Glutamatergic neuron (in vitro differentiated cells): ENCODE measurements at regions not wholly inside any gene's neighbourhood (a gene's known extent, or its start where the extent isn't known, plus 50 kb on each side); places are given as distances from the start of the nearest gene placed in this dataset.

ENCODE experiments used
- DNase-seq: peaks from one replicate; pipeline ENCODE4 v3.0.0; 2022
- H3K27ac Mint-ChIP-seq: one replicate; pipeline ENCODE4 v1.8.0; 2020; ENCODE audit warnings: mild to moderate bottlenecking, mixed read lengths, inconsistent platforms; ENCODE audit not compliant: unreplicated experiment
- H3K27me3 Mint-ChIP-seq: one replicate; pipeline ENCODE4 v1.8.0; 2020; ENCODE audit warnings: mild to moderate bottlenecking, moderate library complexity, mixed read lengths, inconsistent platforms; ENCODE audit not compliant: unreplicated experiment
- H3K36me3 Mint-ChIP-seq: one replicate; pipeline ENCODE4 v1.8.0; 2020; ENCODE audit warnings: mild to moderate bottlenecking, mixed read lengths, inconsistent platforms; ENCODE audit not compliant: unreplicated experiment
- H3K4me1 Mint-ChIP-seq: one replicate; pipeline ENCODE4 v1.8.0; 2020; ENCODE audit warnings: mild to moderate bottlenecking, low read depth, mixed read lengths, inconsistent platforms; ENCODE audit not compliant: unreplicated experiment
- H3K4me3 Mint-ChIP-seq: one replicate; pipeline ENCODE4 v1.8.0; 2020; ENCODE audit warnings: mild to moderate bottlenecking, mixed read lengths, inconsistent platforms; ENCODE audit not compliant: unreplicated experiment
- H3K9me3 Mint-ChIP-seq: one replicate; pipeline ENCODE4 v1.8.0; 2020; ENCODE audit warnings: mild to moderate bottlenecking, moderate library complexity, mixed read lengths, inconsistent platforms; ENCODE audit not compliant: unreplicated experiment
- TF ChIP-seq, protein P1 (sequence below): fragments of 200-600 bp; sonication (generic); IDR thresholded peaks from one replicate; pipeline ENCODE4 v1.5.0; 2021; ENCODE audit not compliant: partially characterized antibody, unreplicated experiment

DNA sequence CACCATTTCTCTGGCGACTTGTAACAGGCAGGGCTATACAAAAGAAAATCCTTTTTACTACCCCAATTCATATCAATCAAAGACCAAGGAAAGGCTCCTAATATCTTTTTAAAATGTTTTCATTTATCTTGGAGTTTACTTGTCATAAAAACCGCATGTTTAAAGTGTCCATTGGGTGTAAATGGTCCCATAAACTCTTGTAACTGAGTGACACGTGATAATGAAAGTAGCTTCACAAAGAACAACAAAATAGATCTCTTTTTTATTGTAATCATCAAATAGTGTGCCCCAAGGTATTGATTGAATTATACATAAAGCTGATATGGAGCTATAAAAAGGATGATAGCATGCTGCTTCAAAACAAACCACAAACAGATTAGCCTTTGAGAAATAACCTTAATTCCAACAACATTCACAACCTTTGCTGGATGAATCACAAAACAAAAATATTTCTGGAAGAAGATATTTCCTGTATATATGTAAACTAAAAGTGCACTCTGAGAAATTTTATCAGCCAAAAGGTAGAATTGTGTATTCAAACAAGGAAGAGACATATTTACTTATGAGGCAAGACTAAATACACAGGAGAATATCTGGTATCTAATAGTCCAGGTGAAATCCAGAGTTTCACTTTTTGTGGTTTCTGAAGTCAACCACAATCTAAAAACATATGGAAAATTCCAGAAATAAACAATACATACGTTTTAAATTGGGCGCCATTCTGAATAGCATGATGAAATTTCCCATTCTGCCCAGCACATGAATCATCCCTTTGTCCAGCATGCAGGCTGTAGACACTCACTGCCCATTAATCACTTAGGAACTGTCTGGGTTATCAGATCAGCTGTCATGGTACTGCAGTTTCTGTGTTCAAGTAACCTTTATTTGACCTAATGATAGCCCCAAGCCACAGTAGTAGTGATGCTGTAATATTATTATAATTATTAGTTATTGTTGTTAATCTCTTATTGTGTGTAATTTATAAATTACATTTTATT is 237.5 kb downstream of the PIK3C3 start:
- H3K27ac Mint-ChIP-seq = no peak overlapping the region
- H3K27me3 Mint-ChIP-seq = no peaks in the 10 kb centered on the region

DNA sequence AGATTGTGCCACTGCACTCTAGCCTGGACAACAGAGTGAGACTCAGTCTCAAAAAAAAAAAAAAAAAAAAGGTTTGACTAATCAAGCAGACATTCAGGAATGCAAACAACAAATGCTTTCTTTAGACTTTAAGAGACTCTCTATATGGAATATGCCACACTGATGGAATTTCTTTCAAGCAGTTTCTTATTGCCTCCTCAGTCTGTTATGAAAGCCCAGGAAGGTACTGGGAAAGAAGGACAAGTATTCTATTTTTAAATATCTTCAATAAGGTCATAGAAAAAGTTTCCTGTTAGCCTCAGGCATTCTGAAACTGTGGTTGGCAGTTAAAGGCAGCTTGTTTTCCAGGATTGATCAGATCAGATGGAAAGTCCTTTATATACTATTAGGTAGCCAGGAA is 241.6 kb downstream of the PIK3C3 start:
- TF ChIP-seq, protein P1, sequence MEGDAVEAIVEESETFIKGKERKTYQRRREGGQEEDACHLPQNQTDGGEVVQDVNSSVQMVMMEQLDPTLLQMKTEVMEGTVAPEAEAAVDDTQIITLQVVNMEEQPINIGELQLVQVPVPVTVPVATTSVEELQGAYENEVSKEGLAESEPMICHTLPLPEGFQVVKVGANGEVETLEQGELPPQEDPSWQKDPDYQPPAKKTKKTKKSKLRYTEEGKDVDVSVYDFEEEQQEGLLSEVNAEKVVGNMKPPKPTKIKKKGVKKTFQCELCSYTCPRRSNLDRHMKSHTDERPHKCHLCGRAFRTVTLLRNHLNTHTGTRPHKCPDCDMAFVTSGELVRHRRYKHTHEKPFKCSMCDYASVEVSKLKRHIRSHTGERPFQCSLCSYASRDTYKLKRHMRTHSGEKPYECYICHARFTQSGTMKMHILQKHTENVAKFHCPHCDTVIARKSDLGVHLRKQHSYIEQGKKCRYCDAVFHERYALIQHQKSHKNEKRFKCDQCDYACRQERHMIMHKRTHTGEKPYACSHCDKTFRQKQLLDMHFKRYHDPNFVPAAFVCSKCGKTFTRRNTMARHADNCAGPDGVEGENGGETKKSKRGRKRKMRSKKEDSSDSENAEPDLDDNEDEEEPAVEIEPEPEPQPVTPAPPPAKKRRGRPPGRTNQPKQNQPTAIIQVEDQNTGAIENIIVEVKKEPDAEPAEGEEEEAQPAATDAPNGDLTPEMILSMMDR = no peak
- H3K4me1 Mint-ChIP-seq = no peaks in the 10 kb centered on the region
- no peak overlapping the region for H3K27ac Mint-ChIP-seq
- H3K36me3 Mint-ChIP-seq = no peaks in the 10 kb centered on the region
- H3K9me3 Mint-ChIP-seq = no peaks in the 10 kb centered on the region
- no peaks in the 10 kb centered on the region for H3K27me3 Mint-ChIP-seq
- DNase-seq = no peak
- no peak overlapping the region for H3K4me3 Mint-ChIP-seq

More for the DNA sequence above, 237.5 kb downstream of the PIK3C3 start:
- H3K36me3 Mint-ChIP-seq = peaks cover 6% of the 10 kb centered on the region
- no peak for DNase-seq
- no peak overlapping the region for H3K4me3 Mint-ChIP-seq
- TF ChIP-seq, protein P1 = no peak
- H3K4me1 Mint-ChIP-seq = peaks cover 11% of the 10 kb centered on the region
- peaks cover 9% of the 10 kb centered on the region for H3K9me3 Mint-ChIP-seq

DNA sequence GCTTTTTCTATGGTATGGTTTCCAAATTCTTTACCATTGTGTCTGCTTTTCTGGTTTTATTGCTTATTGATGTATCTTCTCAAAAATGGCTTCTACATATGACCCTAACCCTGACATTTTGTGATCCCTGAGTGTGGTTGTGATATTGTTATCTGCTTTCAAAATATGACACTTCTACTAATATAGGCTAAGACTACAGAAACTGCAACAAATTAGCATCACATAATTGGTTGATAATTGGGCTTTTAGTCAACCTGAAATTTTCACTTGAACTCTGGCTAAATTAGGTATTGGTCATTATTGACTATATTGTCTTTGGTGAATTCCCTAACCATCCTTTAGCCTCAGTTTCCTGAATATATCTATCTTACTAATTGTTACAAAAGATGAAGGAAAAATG is 246.1 kb downstream of the PIK3C3 start:
- TF ChIP-seq, protein P1 = no peak
- no peaks in the 10 kb centered on the region for H3K27me3 Mint-ChIP-seq
- no peaks in the 10 kb centered on the region for H3K4me1 Mint-ChIP-seq
- DNase-seq = no peak
- no peak overlapping the region for H3K27ac Mint-ChIP-seq
- no peak overlapping the region for H3K4me3 Mint-ChIP-seq
- no peaks in the 10 kb centered on the region for H3K36me3 Mint-ChIP-seq
- peaks cover 1% of the 10 kb centered on the region for H3K9me3 Mint-ChIP-seq

DNA sequence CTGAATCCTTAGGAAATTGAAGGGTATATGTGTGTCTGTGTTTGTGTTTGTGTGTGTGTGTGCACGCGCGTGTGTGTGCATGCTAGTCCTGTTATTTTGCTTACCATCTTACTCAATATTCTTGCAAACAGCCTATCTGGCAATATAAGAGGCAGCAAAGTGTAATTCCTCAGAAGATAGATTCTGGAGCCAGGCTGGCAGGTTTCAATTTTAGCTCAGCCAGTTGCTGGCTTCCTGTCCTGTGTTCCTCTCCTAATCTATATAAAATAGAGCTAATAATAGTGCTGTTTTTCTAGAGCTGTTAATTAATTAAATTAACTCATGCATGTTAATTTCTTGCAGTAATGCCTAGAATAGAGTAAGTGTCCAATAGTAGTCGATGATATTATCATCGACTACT is 256.2 kb downstream of the PIK3C3 start:
- TF ChIP-seq, protein P1 = no peak

DNA sequence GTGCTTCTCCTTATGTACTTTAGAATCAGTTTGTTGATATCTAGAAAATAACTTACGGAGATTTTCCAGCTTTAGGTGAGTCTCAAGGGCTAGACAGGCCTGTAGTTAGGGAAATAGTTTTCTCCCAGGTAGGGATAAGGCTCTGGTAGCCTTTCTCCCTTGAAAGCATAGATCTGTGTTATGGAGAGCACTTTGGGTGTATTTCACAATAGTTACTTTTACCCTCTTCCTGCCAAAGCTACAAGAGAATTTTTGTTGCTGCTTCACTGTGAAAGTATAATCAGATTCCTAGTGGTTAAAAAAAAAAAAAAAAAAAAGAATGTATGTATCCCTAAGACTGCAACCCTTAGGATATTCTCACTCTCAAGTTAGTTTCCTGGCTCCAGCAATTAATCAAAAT is 267.5 kb downstream of the PIK3C3 start:
- Mint-ChIP-seq H3K36me3 (peaks cover 6% of the 10 kb centered on the region), H3K27me3 (no peaks in the 10 kb centered on the region), H3K4me1 (no peaks in the 10 kb centered on the region), H3K9me3 (no peaks in the 10 kb centered on the region), H3K27ac (no peak overlapping the region), H3K4me3 (no peak overlapping the region)
- DNase-seq = no peak
- TF ChIP-seq, protein P1 = no peak

More for the DNA sequence above, 256.2 kb downstream of the PIK3C3 start:
- no peak overlapping the region for H3K27ac Mint-ChIP-seq
- no peaks in the 10 kb centered on the region for H3K27me3 Mint-ChIP-seq
- H3K4me3 Mint-ChIP-seq = no peak overlapping the region
- H3K36me3 Mint-ChIP-seq = peaks cover 6% of the 10 kb centered on the region
- H3K4me1 Mint-ChIP-seq = no peaks in the 10 kb centered on the region
- no peak for DNase-seq
- no peaks in the 10 kb centered on the region for H3K9me3 Mint-ChIP-seq
